RWPE2 (cell line): ENCODE measurements at regions not wholly inside any gene's neighbourhood (a gene's known extent, or its start where the extent isn't known, plus 50 kb on each side); places are given as distances from the start of the nearest gene placed in this dataset.

Experiments
- ATAC-seq: fragments of 200-7000 bp; cut with Tn5 transposase; 3 replicates; pipeline ENCODE4 v1.9.1; 2021; ENCODE audit warnings: low read depth
- DNase-seq: peaks from one replicate; pipeline ENCODE4 v3.0.0-alpha.2; 2020; ENCODE audit warnings: low spot score
- H3K27ac ChIP-seq: fragments of 450-650 bp; 2 replicates; pipeline ENCODE4 v1.5.1; 2017; ENCODE audit warnings: mild to moderate bottlenecking; ENCODE audit not compliant: poor library complexity, severe bottlenecking
- H3K27me3 ChIP-seq: fragments of 250-450 bp; sonication (Bioruptor Pico); 2 replicates; pipeline ENCODE4 v1.5.1; 2021; ENCODE audit warnings: mild to moderate bottlenecking, moderate library complexity; ENCODE audit not compliant: insufficient read depth, poor library complexity, severe bottlenecking
- H3K36me3 ChIP-seq: fragments of 250-450 bp; sonication (Bioruptor Pico); 2 replicates; pipeline ENCODE4 v1.5.1; 2020; ENCODE audit warnings: low read depth, mild to moderate bottlenecking, moderate library complexity
- H3K4me1 ChIP-seq: fragments of 250-450 bp; sonication (Bioruptor Pico); 2 replicates; pipeline ENCODE4 v1.5.1; 2021; ENCODE audit warnings: mild to moderate bottlenecking, moderate library complexity; ENCODE audit not compliant: insufficient read depth, poor library complexity, severe bottlenecking
- H3K4me3 ChIP-seq: fragments of 250-450 bp; sonication (Bioruptor Pico); 2 replicates; pipeline ENCODE4 v1.5.1; 2021; ENCODE audit warnings: mild to moderate bottlenecking, moderate library complexity; ENCODE audit not compliant: severe bottlenecking
- H3K9me3 ChIP-seq: fragments of 250-450 bp; sonication (Bioruptor Pico); 2 replicates; pipeline ENCODE4 v1.5.1; 2021; ENCODE audit warnings: mild to moderate bottlenecking, moderate library complexity; ENCODE audit not compliant: severe bottlenecking
- TF ChIP-seq, protein P1 (sequence below): fragments of 450-650 bp; IDR thresholded peaks from one replicate; pipeline ENCODE4 v1.5.1; 2017; ENCODE audit warnings: mild to moderate bottlenecking, moderate library complexity; ENCODE audit not compliant: poor library complexity, severe bottlenecking

DNA sequence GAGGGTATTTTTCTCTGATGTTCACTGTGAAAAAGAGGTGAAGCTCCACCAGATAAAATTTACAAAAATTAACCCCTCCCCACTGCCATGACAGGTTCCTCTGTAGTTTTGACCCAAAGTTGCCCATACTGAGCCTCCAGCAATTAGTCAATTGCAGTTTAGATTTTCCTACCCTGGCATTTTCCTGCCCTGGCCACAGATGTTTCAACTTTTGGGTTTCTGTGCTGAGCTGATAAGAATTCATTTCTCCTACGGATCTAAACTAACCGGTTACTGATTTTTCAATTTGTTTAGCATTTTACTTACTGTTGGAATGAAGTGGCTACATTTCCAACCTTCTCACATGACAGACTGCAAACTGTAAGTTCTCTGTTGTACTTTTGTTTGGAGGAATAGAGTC is 1346.1 kb upstream of the EPHA6 start:
- H3K4me1 ChIP-seq, result no peaks in the 10 kb centered on the region
- no peak for DNase-seq
- no peak overlapping the region for H3K27ac ChIP-seq
- TF ChIP-seq, protein P1, sequence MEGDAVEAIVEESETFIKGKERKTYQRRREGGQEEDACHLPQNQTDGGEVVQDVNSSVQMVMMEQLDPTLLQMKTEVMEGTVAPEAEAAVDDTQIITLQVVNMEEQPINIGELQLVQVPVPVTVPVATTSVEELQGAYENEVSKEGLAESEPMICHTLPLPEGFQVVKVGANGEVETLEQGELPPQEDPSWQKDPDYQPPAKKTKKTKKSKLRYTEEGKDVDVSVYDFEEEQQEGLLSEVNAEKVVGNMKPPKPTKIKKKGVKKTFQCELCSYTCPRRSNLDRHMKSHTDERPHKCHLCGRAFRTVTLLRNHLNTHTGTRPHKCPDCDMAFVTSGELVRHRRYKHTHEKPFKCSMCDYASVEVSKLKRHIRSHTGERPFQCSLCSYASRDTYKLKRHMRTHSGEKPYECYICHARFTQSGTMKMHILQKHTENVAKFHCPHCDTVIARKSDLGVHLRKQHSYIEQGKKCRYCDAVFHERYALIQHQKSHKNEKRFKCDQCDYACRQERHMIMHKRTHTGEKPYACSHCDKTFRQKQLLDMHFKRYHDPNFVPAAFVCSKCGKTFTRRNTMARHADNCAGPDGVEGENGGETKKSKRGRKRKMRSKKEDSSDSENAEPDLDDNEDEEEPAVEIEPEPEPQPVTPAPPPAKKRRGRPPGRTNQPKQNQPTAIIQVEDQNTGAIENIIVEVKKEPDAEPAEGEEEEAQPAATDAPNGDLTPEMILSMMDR, result no peak
- H3K9me3 ChIP-seq, result peaks cover 2% of the 10 kb centered on the region
- H3K27me3 ChIP-seq, result no peaks in the 10 kb centered on the region
- no peaks in the 10 kb centered on the region for H3K36me3 ChIP-seq
- no peak for ATAC-seq
- no peak overlapping the region for H3K4me3 ChIP-seq

DNA sequence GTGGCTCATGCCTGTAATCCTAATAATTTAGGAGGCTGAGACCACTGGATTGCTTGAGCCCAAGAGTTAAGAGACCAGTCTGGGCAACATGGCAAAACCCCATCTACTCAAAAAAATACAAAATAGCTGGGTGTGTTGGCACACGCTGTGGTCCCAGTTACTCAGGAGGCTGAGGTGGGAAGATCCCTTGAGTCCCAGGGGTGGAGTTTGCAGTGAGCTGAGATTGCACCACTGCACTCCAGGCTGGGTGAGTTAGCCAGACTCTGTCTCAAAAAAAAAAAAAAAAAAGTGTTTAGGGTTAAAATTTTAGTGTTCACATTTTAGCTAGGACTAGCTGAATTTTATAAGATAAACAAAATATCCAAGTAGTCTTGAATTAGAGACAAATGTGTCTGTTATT is 1340.1 kb upstream of the EPHA6 start:
- Histone ChIP-seq H3K36me3 (no peaks in the 10 kb centered on the region), H3K4me1 (no peaks in the 10 kb centered on the region), H3K9me3 (peaks cover 2% of the 10 kb centered on the region), H3K27ac (no peak overlapping the region), H3K27me3 (no peaks in the 10 kb centered on the region), H3K4me3 (no peak overlapping the region)
- DNase-seq (no peak), ATAC-seq (no peak)
- TF ChIP-seq, protein P1, result no peak

DNA sequence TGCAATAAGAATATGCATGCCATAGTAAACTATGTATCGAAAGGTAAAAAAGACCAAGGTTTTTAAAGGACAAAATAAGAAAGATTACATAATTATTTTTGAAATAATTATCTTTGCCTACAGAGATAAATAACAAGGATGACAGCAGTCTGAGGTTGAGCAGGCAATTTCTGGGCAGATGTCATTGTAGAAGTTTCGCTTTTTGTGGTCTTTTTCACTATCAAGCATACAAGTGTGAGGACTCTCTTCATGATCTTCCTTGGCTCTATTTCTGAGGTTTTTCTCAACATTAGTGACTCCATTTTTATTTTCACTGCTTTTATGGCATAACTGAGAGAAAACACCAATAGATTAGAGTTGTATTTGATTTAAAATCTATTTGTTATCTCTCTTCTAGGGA is 1337.9 kb upstream of the EPHA6 start:
- Histone ChIP-seq H3K4me3 (no peak overlapping the region), H3K27ac (no peak overlapping the region), H3K9me3 (peaks cover 2% of the 10 kb centered on the region), H3K4me1 (no peaks in the 10 kb centered on the region), H3K27me3 (no peaks in the 10 kb centered on the region), H3K36me3 (no peaks in the 10 kb centered on the region)
- no peak for ATAC-seq
- DNase-seq, result no peak
- TF ChIP-seq, protein P1, result no peak

DNA sequence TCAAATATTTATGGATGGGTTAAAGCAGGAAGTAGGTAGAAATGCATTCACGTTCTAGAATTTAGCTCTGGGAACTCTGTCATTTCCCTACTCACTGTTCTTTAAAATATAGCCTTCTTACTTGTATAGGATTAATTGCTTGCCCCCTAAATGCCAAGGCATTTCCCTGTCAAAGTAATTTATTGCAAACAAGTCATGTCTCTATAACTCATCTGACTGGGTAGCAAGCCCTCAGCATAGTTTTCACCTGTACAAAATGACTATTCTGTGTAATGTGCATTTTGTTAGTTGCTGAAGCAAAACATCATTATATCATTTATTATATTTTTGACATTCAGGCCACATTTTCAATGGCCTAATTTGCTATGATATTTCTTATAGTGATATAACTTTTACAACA is 1308.2 kb upstream of the EPHA6 start:
- no peak overlapping the region for H3K4me3 ChIP-seq
- no peaks in the 10 kb centered on the region for H3K36me3 ChIP-seq
- H3K9me3 ChIP-seq, result no peaks in the 10 kb centered on the region
- no peaks in the 10 kb centered on the region for H3K4me1 ChIP-seq
- H3K27me3 ChIP-seq, result no peaks in the 10 kb centered on the region
- no peak overlapping the region for H3K27ac ChIP-seq
- TF ChIP-seq, protein P1, result no peak
- no peak for ATAC-seq
- no peak for DNase-seq

DNA sequence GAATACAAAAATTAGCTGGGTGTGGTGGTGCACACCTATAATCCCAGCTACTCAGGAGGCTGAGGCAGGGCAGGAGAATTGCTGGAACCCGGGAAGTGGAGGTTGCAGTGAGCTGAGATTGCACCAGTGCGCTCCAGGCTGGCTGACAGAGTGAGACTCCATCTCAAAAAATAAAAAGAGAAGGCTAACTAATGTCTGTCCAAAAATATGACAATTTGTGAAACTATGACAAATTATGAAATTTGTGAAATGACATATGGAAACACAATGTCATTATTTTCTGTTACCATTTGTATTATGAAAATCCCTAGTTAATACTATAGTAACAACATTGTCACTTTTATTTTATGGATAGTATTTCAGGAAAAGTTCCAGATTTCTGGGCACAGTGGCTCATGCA is 1306.3 kb upstream of the EPHA6 start:
- Histone ChIP-seq H3K27me3 (no peaks in the 10 kb centered on the region), H3K4me3 (no peak overlapping the region), H3K27ac (no peak overlapping the region), H3K36me3 (no peaks in the 10 kb centered on the region), H3K9me3 (no peaks in the 10 kb centered on the region), H3K4me1 (no peaks in the 10 kb centered on the region)
- ATAC-seq (no peak), DNase-seq (no peak)
- TF ChIP-seq, protein P1, result no peak
